Nephron progenitor cell (in vitro differentiated cells): ENCODE measurements at regions not wholly inside any gene's neighbourhood (a gene's known extent, or its start where the extent isn't known, plus 50 kb on each side); places are given as distances from the start of the nearest gene placed in this dataset.
"Not testable (repeated sequence)": the region's sequence is repeated elsewhere in the genome, so short reads cannot be mapped to it uniquely, and the experiment has no call there.

ENCODE experiments used
- DNase-seq: peaks from one replicate; pipeline ENCODE4 v3.0.0; 2021
- H3K27ac Mint-ChIP-seq: 2 replicates; pipeline ENCODE4 v1.8.0; 2021; ENCODE audit warnings: mild to moderate bottlenecking, moderate library complexity, mixed read lengths
- H3K27me3 Mint-ChIP-seq: 2 replicates; pipeline ENCODE4 v1.8.0; 2021; ENCODE audit warnings: mild to moderate bottlenecking, low read depth, mixed read lengths; ENCODE audit not compliant: poor library complexity
- H3K36me3 Mint-ChIP-seq: 2 replicates; pipeline ENCODE4 v1.8.0; 2021; ENCODE audit warnings: low read depth, mixed read lengths
- H3K4me1 Mint-ChIP-seq: 2 replicates; pipeline ENCODE4 v1.8.0; 2021; ENCODE audit warnings: mixed read lengths
- H3K4me3 Mint-ChIP-seq: 2 replicates; pipeline ENCODE4 v1.8.0; 2021; ENCODE audit warnings: mild to moderate bottlenecking, moderate library complexity, mixed read lengths
- H3K9me3 Mint-ChIP-seq: 2 replicates; pipeline ENCODE4 v1.8.0; 2021; ENCODE audit warnings: mild to moderate bottlenecking, moderate library complexity, mixed read lengths
- TF ChIP-seq, protein P1 (sequence below): fragments of 200-600 bp; sonication (generic); IDR thresholded peaks from 2 replicates; pipeline ENCODE4 v1.5.0; 2021; ENCODE audit warnings: antibody characterized with exemption

DNA sequence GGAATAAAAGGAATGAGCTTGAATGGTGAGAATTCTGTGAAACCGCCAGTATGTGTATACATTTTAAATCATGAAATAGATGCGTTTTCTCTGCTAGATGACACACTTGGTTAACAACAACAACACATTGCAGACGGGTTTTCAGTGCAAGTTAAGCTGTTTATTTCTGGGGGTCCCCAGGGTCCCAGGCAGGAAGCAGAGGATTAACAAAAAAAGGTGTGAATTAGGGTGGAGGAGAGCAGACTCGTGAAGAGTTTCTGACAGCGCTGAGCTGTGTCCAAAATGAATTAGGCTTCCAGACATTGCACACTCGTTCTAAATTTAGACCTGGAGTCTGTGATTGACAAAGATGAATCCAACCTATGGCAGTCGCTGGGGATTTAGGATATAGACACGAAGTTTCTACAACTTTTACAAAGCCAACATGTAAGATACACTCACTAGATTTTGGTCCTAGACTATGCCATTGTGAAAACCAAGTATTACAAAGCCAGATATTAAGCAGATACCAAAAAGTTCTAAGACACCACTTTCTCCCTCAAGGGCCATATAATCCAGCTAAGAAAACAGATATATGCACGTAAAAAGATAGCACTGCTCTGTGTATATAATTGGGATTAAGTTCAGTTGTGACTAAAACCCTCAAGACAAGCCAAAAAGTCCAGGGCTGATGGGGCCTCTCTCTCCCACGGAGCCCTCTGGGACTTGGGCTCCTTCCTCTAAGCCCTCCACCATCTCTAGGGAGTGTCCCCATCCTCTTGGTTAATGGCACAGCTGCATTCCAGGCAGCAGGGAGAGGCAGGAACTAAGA is 120.2 kb downstream of the ACAA2 start:
- TF ChIP-seq, protein P1, sequence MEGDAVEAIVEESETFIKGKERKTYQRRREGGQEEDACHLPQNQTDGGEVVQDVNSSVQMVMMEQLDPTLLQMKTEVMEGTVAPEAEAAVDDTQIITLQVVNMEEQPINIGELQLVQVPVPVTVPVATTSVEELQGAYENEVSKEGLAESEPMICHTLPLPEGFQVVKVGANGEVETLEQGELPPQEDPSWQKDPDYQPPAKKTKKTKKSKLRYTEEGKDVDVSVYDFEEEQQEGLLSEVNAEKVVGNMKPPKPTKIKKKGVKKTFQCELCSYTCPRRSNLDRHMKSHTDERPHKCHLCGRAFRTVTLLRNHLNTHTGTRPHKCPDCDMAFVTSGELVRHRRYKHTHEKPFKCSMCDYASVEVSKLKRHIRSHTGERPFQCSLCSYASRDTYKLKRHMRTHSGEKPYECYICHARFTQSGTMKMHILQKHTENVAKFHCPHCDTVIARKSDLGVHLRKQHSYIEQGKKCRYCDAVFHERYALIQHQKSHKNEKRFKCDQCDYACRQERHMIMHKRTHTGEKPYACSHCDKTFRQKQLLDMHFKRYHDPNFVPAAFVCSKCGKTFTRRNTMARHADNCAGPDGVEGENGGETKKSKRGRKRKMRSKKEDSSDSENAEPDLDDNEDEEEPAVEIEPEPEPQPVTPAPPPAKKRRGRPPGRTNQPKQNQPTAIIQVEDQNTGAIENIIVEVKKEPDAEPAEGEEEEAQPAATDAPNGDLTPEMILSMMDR = no peak
- DNase-seq = no peak
- Mint-ChIP-seq H3K27me3 (peaks cover 3% of the 10 kb centered on the region), H3K27ac (peak overlapping the region; percentile 33), H3K4me3 (no peak overlapping the region), H3K36me3 (no peaks in the 10 kb centered on the region), H3K4me1 (peaks cover 44% of the 10 kb centered on the region), H3K9me3 (peaks cover 15% of the 10 kb centered on the region)

DNA sequence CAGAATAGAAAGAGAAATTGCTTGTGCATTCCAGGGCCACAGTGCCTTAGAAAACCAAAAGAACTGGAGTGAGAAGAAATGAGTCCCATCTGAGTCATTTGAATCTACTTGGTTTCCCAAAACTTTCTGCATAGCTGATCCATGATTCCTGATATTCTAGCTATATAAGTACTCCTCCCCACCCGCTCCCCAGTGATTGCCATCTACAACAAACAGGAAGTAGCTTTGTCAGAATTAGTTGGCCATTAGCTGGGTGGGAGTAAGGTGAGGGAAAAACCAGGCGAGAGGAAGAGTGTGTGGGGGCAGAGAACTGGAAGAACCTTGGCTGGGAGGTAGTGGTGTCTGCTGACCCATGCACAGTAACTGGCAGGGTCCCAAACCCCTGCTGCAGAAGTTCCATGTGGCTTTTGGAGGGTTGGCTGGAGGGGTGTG is 122.1 kb downstream of the ACAA2 start:
- Mint-ChIP-seq H3K27me3 (peaks cover 3% of the 10 kb centered on the region), H3K36me3 (no peaks in the 10 kb centered on the region), H3K27ac (no peak overlapping the region), H3K9me3 (peaks cover 15% of the 10 kb centered on the region), H3K4me1 (peaks cover 28% of the 10 kb centered on the region), H3K4me3 (no peak overlapping the region)
- no peak for DNase-seq
- TF ChIP-seq, protein P1 = no peak

DNA sequence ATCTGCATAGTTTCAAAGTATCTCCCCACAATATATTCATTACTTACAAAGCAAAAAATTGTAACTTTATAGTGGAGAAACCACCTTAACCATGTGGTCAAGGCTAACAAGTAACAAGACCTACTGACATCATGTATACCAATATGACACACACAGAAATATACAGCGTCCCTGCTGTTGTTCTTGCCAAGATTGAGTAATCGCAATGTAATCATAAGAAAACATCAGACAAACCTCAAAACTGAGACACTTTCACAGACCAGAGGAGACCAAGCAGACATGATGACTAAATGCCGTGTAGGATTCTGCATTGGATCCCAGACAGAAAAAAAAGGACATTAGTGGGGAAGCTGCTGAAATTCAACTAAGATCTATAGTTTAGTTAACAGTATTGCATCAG is 123.0 kb downstream of the ACAA2 start:
- peaks cover 15% of the 10 kb centered on the region for H3K9me3 Mint-ChIP-seq
- H3K36me3 Mint-ChIP-seq = no peaks in the 10 kb centered on the region
- H3K4me3 Mint-ChIP-seq = no peak overlapping the region
- no peak for DNase-seq
- TF ChIP-seq, protein P1 = no peak
- H3K27me3 Mint-ChIP-seq = peaks cover 3% of the 10 kb centered on the region
- peaks cover 28% of the 10 kb centered on the region for H3K4me1 Mint-ChIP-seq
- H3K27ac Mint-ChIP-seq = no peak overlapping the region

DNA sequence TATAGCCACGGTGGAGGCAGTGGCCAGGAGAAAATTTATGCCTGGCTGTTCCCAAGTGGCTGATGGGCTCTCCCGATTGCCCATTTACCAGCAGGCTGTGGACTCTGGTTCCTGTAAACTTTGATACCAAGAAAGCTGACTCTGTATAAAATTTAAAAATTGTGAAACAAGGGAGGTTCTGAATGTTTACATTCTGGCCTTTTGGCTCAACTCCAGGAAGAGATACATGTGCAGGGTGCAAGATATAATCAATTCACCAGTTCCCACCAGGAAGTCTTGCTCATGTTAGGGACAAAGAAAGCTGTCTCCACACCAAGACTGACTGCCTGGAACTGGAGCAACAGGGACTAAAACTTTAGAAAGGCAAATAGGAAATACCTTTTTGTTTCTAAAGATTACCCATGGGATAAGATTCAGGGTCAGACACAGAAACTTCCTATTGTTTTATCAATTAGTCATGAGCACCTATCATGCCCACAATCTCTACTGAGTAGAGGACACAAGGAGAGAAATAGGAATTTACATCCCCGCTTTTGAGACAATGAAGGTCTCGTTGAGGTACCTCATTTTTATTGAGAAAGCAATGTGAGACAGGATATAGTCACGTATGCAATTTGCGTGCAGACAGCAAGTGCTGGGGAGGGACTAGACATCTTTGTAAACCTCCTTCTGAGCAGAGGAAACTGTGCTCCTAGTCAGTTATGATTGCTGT is 123.5 kb downstream of the LIPG start:
- peaks cover 6% of the 10 kb centered on the region for H3K4me1 Mint-ChIP-seq
- H3K27ac Mint-ChIP-seq = no peak overlapping the region
- TF ChIP-seq, protein P1 = no peak
- peaks cover 6% of the 10 kb centered on the region for H3K27me3 Mint-ChIP-seq
- no peaks in the 10 kb centered on the region for H3K36me3 Mint-ChIP-seq
- H3K9me3 Mint-ChIP-seq = peaks cover 22% of the 10 kb centered on the region
- H3K4me3 Mint-ChIP-seq = no peak overlapping the region
- no peak for DNase-seq

DNA sequence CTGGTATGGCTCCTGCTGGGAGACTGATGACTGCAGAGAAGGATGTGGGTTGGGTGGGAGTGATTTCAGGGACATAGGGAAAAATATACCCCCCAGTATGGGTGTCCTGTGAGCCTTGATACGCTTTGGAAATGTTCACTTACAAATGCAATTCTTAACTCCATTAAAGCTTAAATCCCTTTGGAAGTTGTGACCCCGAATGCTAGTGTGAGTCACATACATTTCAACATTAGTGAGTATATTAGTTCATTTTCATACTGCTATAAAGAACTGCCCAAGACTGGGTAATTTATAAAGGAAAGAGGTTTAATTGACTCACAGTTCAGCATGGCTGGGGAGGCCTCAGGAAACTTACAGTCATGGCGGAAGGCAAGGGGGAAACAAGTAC is 120.9 kb downstream of the LIPG start:
- not testable (repeated sequence) for H3K4me3 Mint-ChIP-seq, H3K36me3 Mint-ChIP-seq, DNase-seq, H3K27ac Mint-ChIP-seq, H3K9me3 Mint-ChIP-seq, H3K27me3 Mint-ChIP-seq
- peaks cover 18% of the 10 kb centered on the region for H3K4me1 Mint-ChIP-seq

DNA sequence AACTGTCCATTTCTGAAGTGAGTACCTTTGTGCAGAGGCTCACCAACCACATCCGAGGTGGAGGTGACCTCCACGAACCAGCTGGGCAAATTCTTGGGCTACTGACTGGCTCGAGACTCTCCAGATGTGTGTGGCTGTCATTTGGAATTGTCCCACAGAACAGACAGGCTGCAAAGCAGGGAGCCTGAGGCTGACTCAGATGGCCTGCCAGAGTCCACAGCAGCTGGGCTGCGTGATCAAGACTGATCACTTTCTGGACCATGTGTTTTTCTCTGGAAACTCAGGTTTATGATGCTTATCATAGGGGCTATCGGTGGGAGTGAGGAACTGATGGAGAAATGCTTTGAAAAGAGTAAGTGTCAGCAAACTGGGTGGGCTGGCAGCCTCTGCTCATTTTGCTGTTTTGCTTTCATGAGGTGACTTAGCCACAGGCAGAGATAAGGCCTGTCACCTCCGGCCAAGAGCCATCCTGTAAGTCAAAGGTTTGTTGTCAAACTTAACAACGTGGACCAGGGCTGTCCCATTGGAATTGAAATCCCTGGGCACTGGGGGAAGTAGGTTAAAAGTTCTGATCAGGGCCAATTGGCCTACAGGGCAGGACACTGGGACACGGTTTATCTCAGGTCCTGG is 120.4 kb downstream of the LIPG start:
- no peak overlapping the region for H3K4me3 Mint-ChIP-seq
- no peaks in the 10 kb centered on the region for H3K36me3 Mint-ChIP-seq
- peaks cover 7% of the 10 kb centered on the region for H3K9me3 Mint-ChIP-seq
- no peak overlapping the region for H3K27ac Mint-ChIP-seq
- TF ChIP-seq, protein P1 = no peak
- H3K4me1 Mint-ChIP-seq = peaks cover 22% of the 10 kb centered on the region
- H3K27me3 Mint-ChIP-seq = peaks cover 6% of the 10 kb centered on the region
- DNase-seq = no peak
